ENCODE measurements at regions not wholly inside any gene's neighbourhood (a gene's known extent, or its start where the extent isn't known, plus 50 kb on each side); places are given as distances from the start of the nearest gene placed in this dataset.

GRCh38 chr10:84026821-84027257 lies 112.5 kb upstream of the GHITM start:
- H3K9ac ChIP-seq (ENCODE audit: low read length) = no peak overlapping the region
- TF ChIP-seq EZH2 (optimal IDR thresholded peaks at IDR 0.05; ENCODE audit: low read depth, low read length) (no peak), EZH2phosphoT487 (IDR thresholded peaks at IDR 0.05; ENCODE audit: low read length) (no peak)
- TF ChIP-seq, protein P1, sequence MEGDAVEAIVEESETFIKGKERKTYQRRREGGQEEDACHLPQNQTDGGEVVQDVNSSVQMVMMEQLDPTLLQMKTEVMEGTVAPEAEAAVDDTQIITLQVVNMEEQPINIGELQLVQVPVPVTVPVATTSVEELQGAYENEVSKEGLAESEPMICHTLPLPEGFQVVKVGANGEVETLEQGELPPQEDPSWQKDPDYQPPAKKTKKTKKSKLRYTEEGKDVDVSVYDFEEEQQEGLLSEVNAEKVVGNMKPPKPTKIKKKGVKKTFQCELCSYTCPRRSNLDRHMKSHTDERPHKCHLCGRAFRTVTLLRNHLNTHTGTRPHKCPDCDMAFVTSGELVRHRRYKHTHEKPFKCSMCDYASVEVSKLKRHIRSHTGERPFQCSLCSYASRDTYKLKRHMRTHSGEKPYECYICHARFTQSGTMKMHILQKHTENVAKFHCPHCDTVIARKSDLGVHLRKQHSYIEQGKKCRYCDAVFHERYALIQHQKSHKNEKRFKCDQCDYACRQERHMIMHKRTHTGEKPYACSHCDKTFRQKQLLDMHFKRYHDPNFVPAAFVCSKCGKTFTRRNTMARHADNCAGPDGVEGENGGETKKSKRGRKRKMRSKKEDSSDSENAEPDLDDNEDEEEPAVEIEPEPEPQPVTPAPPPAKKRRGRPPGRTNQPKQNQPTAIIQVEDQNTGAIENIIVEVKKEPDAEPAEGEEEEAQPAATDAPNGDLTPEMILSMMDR (IDR thresholded peaks at IDR 0.05; ENCODE audit: low read length) = peak; percentile 83
- H3K4me1 ChIP-seq (ENCODE audit: low read length) = no peaks in the 10 kb centered on the region
- H3K27ac ChIP-seq (ENCODE audit: low read length) = no peak overlapping the region
- H3K4me2 ChIP-seq (ENCODE audit: low read depth, low read length) = no peak overlapping the region
- no peaks in the 10 kb centered on the region for H3K27me3 ChIP-seq (replicated peaks; ENCODE audit: insufficient read depth, low read length)
- no peaks in the 10 kb centered on the region for H3K36me3 ChIP-seq (replicated peaks; ENCODE audit: insufficient read depth, low read length)
- H4K20me1 ChIP-seq (ENCODE audit: insufficient read depth, low read length) = no peaks in the 10 kb centered on the region
- H3F3A ChIP-seq (ENCODE audit: insufficient read depth, low read length) = no peaks in the 10 kb centered on the region
- H3K4me3 ChIP-seq (ENCODE audit: low read length) = no peak overlapping the region
- no peak overlapping the region for H2AFZ ChIP-seq (ENCODE audit: low read length)
- no peaks in the 10 kb centered on the region for H3K9me2 ChIP-seq (replicated peaks; ENCODE audit: insufficient read depth, low read length)
- no peak for DNase-seq
- no peaks in the 10 kb centered on the region for H3K9me3 ChIP-seq (replicated peaks; ENCODE audit: insufficient read depth, low read length)
- H3K79me2 ChIP-seq (ENCODE audit: low read length) = no peaks in the 10 kb centered on the region

DNA sequence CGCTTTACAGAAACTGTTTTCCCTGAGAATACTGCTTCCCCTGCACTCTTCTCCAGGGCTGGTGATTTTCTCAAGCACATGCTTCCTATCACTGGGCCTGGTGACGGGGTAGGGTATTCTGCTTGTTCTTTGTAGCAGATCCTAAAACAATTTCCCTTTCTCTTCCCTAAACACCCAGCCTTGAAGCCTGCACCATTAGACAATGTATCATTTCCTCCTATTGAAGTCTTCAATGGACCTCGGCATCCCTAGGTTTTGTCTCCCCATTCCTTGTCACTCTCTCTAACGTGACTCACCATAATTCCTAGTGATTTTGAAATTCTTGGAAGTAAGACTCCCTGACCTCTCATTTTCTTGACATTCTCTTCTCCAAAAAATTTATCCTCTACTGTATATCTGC lies 109.5 kb upstream of the GHITM start:
- no peaks in the 10 kb centered on the region for H3K9me2 ChIP-seq (replicated peaks; ENCODE audit: insufficient read depth, low read length)
- H3K4me2 ChIP-seq (ENCODE audit: low read depth, low read length) = no peak overlapping the region
- H3K36me3 ChIP-seq (replicated peaks; ENCODE audit: insufficient read depth, low read length) = no peaks in the 10 kb centered on the region
- no peak overlapping the region for H3K4me3 ChIP-seq (ENCODE audit: low read length)
- H3K79me2 ChIP-seq (ENCODE audit: low read length) = no peaks in the 10 kb centered on the region
- no peak for TF ChIP-seq EZH2phosphoT487 (IDR thresholded peaks at IDR 0.05; ENCODE audit: low read length)
- TF ChIP-seq, protein P1 (IDR thresholded peaks at IDR 0.05; ENCODE audit: low read length) = no peak
- TF ChIP-seq EZH2 (optimal IDR thresholded peaks at IDR 0.05; ENCODE audit: low read depth, low read length) = no peak
- no peak for DNase-seq
- H3K4me1 ChIP-seq (ENCODE audit: low read length) = no peaks in the 10 kb centered on the region
- H3F3A ChIP-seq (ENCODE audit: insufficient read depth, low read length) = no peaks in the 10 kb centered on the region
- H3K9ac ChIP-seq (ENCODE audit: low read length) = no peak overlapping the region
- no peaks in the 10 kb centered on the region for H3K27me3 ChIP-seq (replicated peaks; ENCODE audit: insufficient read depth, low read length)
- H3K9me3 ChIP-seq (replicated peaks; ENCODE audit: insufficient read depth, low read length) = no peaks in the 10 kb centered on the region
- no peaks in the 10 kb centered on the region for H4K20me1 ChIP-seq (ENCODE audit: insufficient read depth, low read length)
- H3K27ac ChIP-seq (ENCODE audit: low read length) = no peak overlapping the region
- H2AFZ ChIP-seq (ENCODE audit: low read length) = no peak overlapping the region

- Histone ChIP-seq H3K4me1 (ENCODE audit: low read length) (no peaks in the 10 kb centered on the region), H3K4me2 (ENCODE audit: low read depth, low read length) (no peak overlapping the region), H3K9me3 (replicated peaks; ENCODE audit: insufficient read depth, low read length) (no peaks in the 10 kb centered on the region), H4K20me1 (ENCODE audit: insufficient read depth, low read length) (no peaks in the 10 kb centered on the region), H3F3A (ENCODE audit: insufficient read depth, low read length) (no peaks in the 10 kb centered on the region), H3K9me2 (replicated peaks; ENCODE audit: insufficient read depth, low read length) (no peaks in the 10 kb centered on the region), H3K27me3 (replicated peaks; ENCODE audit: insufficient read depth, low read length) (no peaks in the 10 kb centered on the region), H3K79me2 (ENCODE audit: low read length) (no peaks in the 10 kb centered on the region), H3K4me3 (ENCODE audit: low read length) (no peak overlapping the region), H3K36me3 (replicated peaks; ENCODE audit: insufficient read depth, low read length) (no peaks in the 10 kb centered on the region), H3K27ac (ENCODE audit: low read length) (no peak overlapping the region), H3K9ac (ENCODE audit: low read length) (no peak overlapping the region), H2AFZ (ENCODE audit: low read length) (no peak overlapping the region)
- TF ChIP-seq, protein P1 (IDR thresholded peaks at IDR 0.05; ENCODE audit: low read length) = no peak
- TF ChIP-seq EZH2 (optimal IDR thresholded peaks at IDR 0.05; ENCODE audit: low read depth, low read length) = no peak
- no peak for TF ChIP-seq EZH2phosphoT487 (IDR thresholded peaks at IDR 0.05; ENCODE audit: low read length)
- no peak for DNase-seq
Observed at GRCh38 chr10:84038035-84038434, 101.3 kb upstream of the GHITM start.

Data from MM.1S (cell line).